K562 (cell line): ENCODE measurements at regions not wholly inside any gene's neighbourhood (a gene's known extent, or its start where the extent isn't known, plus 50 kb on each side); places are given as distances from the start of the nearest gene placed in this dataset.

Source experiments
- ATAC-seq: fragments of 200-7000 bp; cut with Tn5 transposase; 3 replicates; pipeline ENCODE4 v1.9.1; 2020; ENCODE audit warnings: moderate library complexity
- BruUV-seq: library from RNA; stranded (reverse); fragments of 400-500 nt; replicated peaks from 2 replicates; lab custom pipeline; 2021; lab: Mats Ljungman, UMichigan
- CTCF ChIA-PET: fragments of 300-600 bp; formaldehyde crosslinking; extraction: SDS; loops from one replicate; lab custom pipeline; 2021; ENCODE audit warnings: low intra/inter-chr PET ratio; lab: Yijun Ruan, JAX
- POLR2A ChIA-PET: fragments of 300-600, 350-650 bp; sonication (Branson Sonifier 250); formaldehyde crosslinking; extraction: SDS; loops from one replicate; lab custom pipeline; 2021; ENCODE audit warnings: antibody characterized with exemption, inconsistent platforms; lab: Yijun Ruan, JAX
- DNase-seq, 4 experiments: peaks; one replicate each; pipeline versions ENCODE4 v3.0.0 to v3.0.0-alpha.2; 2011 to 2018; ENCODE audit warnings: low spot score in 3 of 4, mixed read lengths in 3 of 4; ENCODE audit errors: extremely low read depth in 1 of 4
- FAIRE-seq: peaks from 2 replicates; lab custom pipeline; 2011; peaks lifted over from hg19 to GRCh38; lab: Jason Lieb, UNC
- H2AFZ ChIP-seq: 2 replicates; pipeline ENCODE4 v1.6.0; 2011; ENCODE audit warnings: low read depth, low read length, control low read depth, inconsistent platforms
- H3K27ac ChIP-seq: fragments of 200-600 bp; 3 replicates; pipeline ENCODE4 v1.8.0; 2011; ENCODE audit warnings: low read depth, mild to moderate bottlenecking, control low read depth, inconsistent platforms, low read length, moderate library complexity, mixed read lengths; ENCODE audit errors: extremely low read depth
- H3K27me3 ChIP-seq, 2 experiments: fragments of 300-600 bp in 1 of 2; 2 replicates in 1 of 2; 3 replicates in 1 of 2; pipeline versions ENCODE4 v1.6.0 to v1.8.0; 2011; ENCODE audit warnings: inconsistent platforms in 2 of 2, low read length in 2 of 2, mild to moderate bottlenecking in 1 of 2, mixed read lengths in 1 of 2, moderate library complexity in 1 of 2; ENCODE audit not compliant: control insufficient read depth in 2 of 2, insufficient read depth in 2 of 2
- H3K36me3 ChIP-seq: fragments of 300-600 bp; 3 replicates; pipeline ENCODE4 v1.8.0; 2011; ENCODE audit warnings: mild to moderate bottlenecking, low read length, inconsistent platforms; ENCODE audit not compliant: control insufficient read depth, insufficient read depth
- H3K4me1 ChIP-seq, 2 experiments: fragments of 200-600 bp in 1 of 2; replicated peaks in 1 of 2; 2 replicates in 1 of 2; 3 replicates in 1 of 2; pipeline versions ENCODE4 v1.5.1 to v1.8.0; 2011; ENCODE audit warnings: inconsistent platforms in 2 of 2, low read length in 2 of 2, mild to moderate bottlenecking in 1 of 2, mixed read lengths in 1 of 2, moderate library complexity in 1 of 2; ENCODE audit not compliant: control insufficient read depth in 2 of 2, insufficient read depth in 2 of 2
- H3K4me2 ChIP-seq: 2 replicates; pipeline ENCODE4 v1.6.1; 2011; ENCODE audit warnings: low read length, control low read depth, inconsistent platforms, mixed read lengths; ENCODE audit not compliant: insufficient read depth
- H3K4me3 ChIP-seq: fragments of 200-600 bp; sonication (generic), shearing (Covaris generic); 2 replicates; pipeline ENCODE4 v1.5.1; 2016; ENCODE audit warnings: control low read depth, inconsistent platforms
- H3K79me2 ChIP-seq: fragments of 200-600 bp; 3 replicates; pipeline ENCODE4 v1.8.0; 2011; ENCODE audit warnings: low read length, inconsistent platforms; ENCODE audit not compliant: control insufficient read depth, insufficient read depth
- H3K9ac ChIP-seq, 2 experiments: 2 replicates each; pipeline versions ENCODE4 v1.6.0 to v1.6.1; 2011; ENCODE audit warnings: low read depth in 2 of 2, low read length in 2 of 2, control low read depth in 1 of 2, inconsistent platforms in 1 of 2, mild to moderate bottlenecking in 1 of 2, mixed read lengths in 1 of 2; ENCODE audit not compliant: insufficient read depth in 1 of 2
- H3K9me1 ChIP-seq: one replicate; pipeline ENCODE4 v1.6.0; 2011; ENCODE audit warnings: inconsistent platforms, mild to moderate bottlenecking, low read length, moderate library complexity; ENCODE audit not compliant: control insufficient read depth, insufficient read depth
- H3K9me3 ChIP-seq: replicated peaks from 2 replicates; pipeline ENCODE4 v1.5.1; 2011; ENCODE audit warnings: low read depth, low read length, inconsistent platforms; ENCODE audit not compliant: control insufficient read depth, insufficient read depth
- H4K20me1 ChIP-seq: replicated peaks from 2 replicates; pipeline ENCODE4 v1.6.1; 2011; ENCODE audit warnings: low read length, inconsistent platforms, mixed read lengths; ENCODE audit not compliant: control insufficient read depth, insufficient read depth
- CBFA2T2 ChIP-seq: fragments of 450-650 bp; conservative IDR thresholded peaks from 2 replicates; pipeline ENCODE4 v1.6.1; 2017; ENCODE audit warnings: mild to moderate bottlenecking
- CEBPZ ChIP-seq: fragments of 150-350 bp; IDR thresholded peaks from 2 replicates; pipeline ENCODE4 v1.6.1; 2014; ENCODE audit warnings: low read depth, mild to moderate bottlenecking, low read length, borderline replicate concordance
- MCM3 ChIP-seq: fragments of 450-650 bp; IDR thresholded peaks from 2 replicates; pipeline ENCODE4 v1.6.1; 2016
- MTA2 ChIP-seq: fragments of 450-650 bp; IDR thresholded peaks from 2 replicates; pipeline ENCODE4 v1.6.1; 2016; ENCODE audit warnings: low read depth
- NFATC3 ChIP-seq: fragments of 450-650 bp; IDR thresholded peaks from 2 replicates; pipeline ENCODE4 v1.6.1; 2017; ENCODE audit warnings: mild to moderate bottlenecking
- PRMT5 ChIP-seq: sonication (generic); formaldehyde crosslinking; IDR thresholded peaks from 2 replicates; pipeline ENCODE4 v1.5.0; 2020; ENCODE audit warnings: missing genetic modification reagents
- RBM15 ChIP-seq: fragments of 200-400 bp; formaldehyde crosslinking; IDR thresholded peaks from 2 replicates; pipeline ENCODE4 v1.6.1; 2018; ENCODE audit warnings: mild to moderate bottlenecking, low read length, moderate library complexity; ENCODE audit not compliant: insufficient read depth
- SMAD3 ChIP-seq: fragments of 450-650 bp; formaldehyde crosslinking; conservative IDR thresholded peaks from 2 replicates; pipeline ENCODE4 v1.4.0; 2020; ENCODE audit warnings: mild to moderate bottlenecking
- ZMIZ1 ChIP-seq, 2 experiments: fragments of 150-350 bp in 1 of 2; IDR thresholded peaks; 2 replicates each; pipeline ENCODE4 v1.6.1; 2012 to 2016; ENCODE audit warnings: low read depth in 2 of 2, low read length in 2 of 2, mild to moderate bottlenecking in 1 of 2, moderate library complexity in 1 of 2
- ZNF740 ChIP-seq, 3 experiments: fragments of 200-800 bp in 1 of 3; sonication (Bioruptor generic) in 1 of 3; sonication (generic) in 1 of 3; formaldehyde crosslinking in 1 of 3; IDR thresholded peaks; 2 replicates each; pipeline versions ENCODE4 v1.6.1 to v1.8.0; 2016 to 2022; ENCODE audit warnings: mild to moderate bottlenecking in 2 of 3, missing compliant biosample characterization in 2 of 3, missing genetic modification characterization in 2 of 3, missing genetic modification reagents in 1 of 3
- WGBS: fragments of 100-300 bp; shearing (Covaris generic); methylation state at CpG from one replicate; pipeline ENCODE4 v1.1.6; 2016; ENCODE audit warnings: low coverage, mixed read lengths; ENCODE audit not compliant: insufficient coverage; ENCODE audit errors: missing lambda C conversion rate; 5-methylcytosine and 5-hydroxymethylcytosine counted together
- in situ Hi-C: fragments of 300-500 bp; cut with MboI; formaldehyde crosslinking; loops from 4 replicates; pipeline ENCODE4 v1.15.0; 2018; ENCODE audit warnings: inconsistent platforms, mixed read lengths
- intact Hi-C: fragments of 100-400 bp; cut with micrococcal nuclease; formaldehyde crosslinking; loops from 2 replicates; pipeline ENCODE4 v1.14.2; 2022

- no peak for DNase-seq
- no peak overlapping the region for H3K9ac ChIP-seq
- no peak overlapping the region for H2AFZ ChIP-seq
- intact Hi-C loops: no loop called here
- H3K9me3 ChIP-seq: no peaks in the 10 kb centered on the region
- 0% methylated on average over 1 of the region's 1 CpG for WGBS
- BruUV-seq: no TSS peak
- no peaks in the 10 kb centered on the region for H3K27me3 ChIP-seq
- ChIA-PET POLR2A (no interaction called here), CTCF (no interaction called here)
- no peaks in the 10 kb centered on the region for H4K20me1 ChIP-seq
- H3K79me2 ChIP-seq: no peaks in the 10 kb centered on the region
- no peak for ATAC-seq
- H3K27ac ChIP-seq: no peak overlapping the region
- in situ Hi-C loops: no loop called here
- no peaks in the 10 kb centered on the region for H3K36me3 ChIP-seq
- TF ChIP-seq RBM15: no peak
- TF ChIP-seq NFATC3: no peak
- TF ChIP-seq ZMIZ1 (IDR thresholded peaks at IDR 0.05; ENCODE audit: low read depth in 2 of 2, low read length in 2 of 2): no peak
- TF ChIP-seq ZNF740 (CRISPR knock-in tag; IDR thresholded peaks at IDR 0.05): no peak
- no peak for TF ChIP-seq ZNF740 (tag; IDR thresholded peaks at IDR 0.05)
- no peak for TF ChIP-seq MCM3
- no peak for TF ChIP-seq PRMT5 (CRISPR knock-in tag)
- TF ChIP-seq SMAD3: no peak
- TF ChIP-seq MTA2: no peak
- TF ChIP-seq CBFA2T2: no peak
- no peak for TF ChIP-seq CEBPZ
- H3K4me2 ChIP-seq: no peak overlapping the region
- H3K4me3 ChIP-seq: no peak overlapping the region
- H3K9me1 ChIP-seq: no peaks in the 10 kb centered on the region
- no peaks in the 10 kb centered on the region for H3K4me1 ChIP-seq
- FAIRE-seq: no peak
These were observed 1493.1 kb upstream of the FLRT2 start for GRCh38 chr14:84036840-84037239.
